ENCODE measurements at regions not wholly inside any gene's neighbourhood (a gene's known extent, or its start where the extent isn't known, plus 50 kb on each side); places are given as distances from the start of the nearest gene placed in this dataset.
A peak's percentile ranks its signal among the peaks of the same experiment; 100 is the strongest.

DNA sequence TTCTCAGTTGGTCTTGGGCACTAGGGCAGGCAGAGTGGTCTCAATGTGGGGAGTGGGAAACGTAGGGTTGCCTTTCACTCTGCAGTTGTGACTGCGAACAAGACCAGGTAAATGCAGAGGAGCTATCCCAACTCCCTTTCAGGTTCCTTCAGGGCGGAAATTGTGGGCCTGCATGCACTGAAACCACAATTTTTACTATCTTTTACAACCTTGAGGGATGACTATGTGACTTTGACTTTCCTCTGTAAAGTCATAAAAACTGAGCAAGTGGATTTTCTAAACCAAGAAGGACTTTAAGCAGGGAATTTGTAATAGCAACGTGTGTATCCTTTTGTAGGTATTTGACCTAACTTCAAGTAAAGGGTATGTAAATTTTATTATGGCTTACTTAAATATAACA lies 171.4 kb upstream of the CADPS start:
- peaks cover 19% of the 10 kb centered on the region for H3K4me1 ChIP-seq (ENCODE audit: insufficient read depth, low read length)
- DNase-seq (ENCODE audit: low read depth): no peak
- H3K36me3 ChIP-seq (ENCODE audit: insufficient read depth, low read length): no peaks in the 10 kb centered on the region
- Mint-ChIP-seq H3K4me1 (ENCODE audit: low read depth, unreplicated experiment) (peaks cover 43% of the 10 kb centered on the region), H3K9me3 (ENCODE audit: unreplicated experiment) (peaks cover 3% of the 10 kb centered on the region), H3K27me3 (ENCODE audit: low read depth, unreplicated experiment) (no peaks in the 10 kb centered on the region), H3K27ac (ENCODE audit: unreplicated experiment) (no peak overlapping the region), H3K4me3 (ENCODE audit: unreplicated experiment) (no peak overlapping the region), H3K36me3 (ENCODE audit: low read depth, unreplicated experiment) (no peaks in the 10 kb centered on the region)
- H4K20me1 ChIP-seq (ENCODE audit: insufficient read depth, low read length): no peaks in the 10 kb centered on the region
- H3K9ac ChIP-seq (ENCODE audit: low read length): no peak overlapping the region
- no peaks in the 10 kb centered on the region for H3K27me3 ChIP-seq (ENCODE audit: insufficient read depth, low read length)
- no peak overlapping the region for H3K27ac ChIP-seq (ENCODE audit: low read depth, low read length)
- H3K4me2 ChIP-seq (ENCODE audit: low read length): no peak overlapping the region
- H3K79me2 ChIP-seq (ENCODE audit: insufficient read depth, low read length): no peaks in the 10 kb centered on the region
- H3K9me3 ChIP-seq (ENCODE audit: insufficient read depth, low read depth, low read length): no peaks in the 10 kb centered on the region
- no peak overlapping the region for H3K4me3 ChIP-seq (ENCODE audit: insufficient read depth, low read depth, low read length)
- FAIRE-seq: no peak
- no peak overlapping the region for H2AFZ ChIP-seq (ENCODE audit: low read depth, low read length)
- TF ChIP-seq EZH2 (IDR thresholded peaks at IDR 0.05; ENCODE audit: insufficient read depth, low read length): no peak
- TF ChIP-seq, protein P1, sequence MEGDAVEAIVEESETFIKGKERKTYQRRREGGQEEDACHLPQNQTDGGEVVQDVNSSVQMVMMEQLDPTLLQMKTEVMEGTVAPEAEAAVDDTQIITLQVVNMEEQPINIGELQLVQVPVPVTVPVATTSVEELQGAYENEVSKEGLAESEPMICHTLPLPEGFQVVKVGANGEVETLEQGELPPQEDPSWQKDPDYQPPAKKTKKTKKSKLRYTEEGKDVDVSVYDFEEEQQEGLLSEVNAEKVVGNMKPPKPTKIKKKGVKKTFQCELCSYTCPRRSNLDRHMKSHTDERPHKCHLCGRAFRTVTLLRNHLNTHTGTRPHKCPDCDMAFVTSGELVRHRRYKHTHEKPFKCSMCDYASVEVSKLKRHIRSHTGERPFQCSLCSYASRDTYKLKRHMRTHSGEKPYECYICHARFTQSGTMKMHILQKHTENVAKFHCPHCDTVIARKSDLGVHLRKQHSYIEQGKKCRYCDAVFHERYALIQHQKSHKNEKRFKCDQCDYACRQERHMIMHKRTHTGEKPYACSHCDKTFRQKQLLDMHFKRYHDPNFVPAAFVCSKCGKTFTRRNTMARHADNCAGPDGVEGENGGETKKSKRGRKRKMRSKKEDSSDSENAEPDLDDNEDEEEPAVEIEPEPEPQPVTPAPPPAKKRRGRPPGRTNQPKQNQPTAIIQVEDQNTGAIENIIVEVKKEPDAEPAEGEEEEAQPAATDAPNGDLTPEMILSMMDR (IDR thresholded peaks at IDR 0.05; ENCODE audit: insufficient read depth, low read depth, low read length): no peak

GRCh38 chr3:63047068-63047467 lies 171.9 kb upstream of the CADPS start:
- FAIRE-seq: no peak
- H3K9ac ChIP-seq (ENCODE audit: low read length): no peak overlapping the region
- Mint-ChIP-seq H3K27ac (ENCODE audit: unreplicated experiment) (no peak overlapping the region), H3K27me3 (ENCODE audit: low read depth, unreplicated experiment) (no peaks in the 10 kb centered on the region), H3K4me3 (ENCODE audit: unreplicated experiment) (no peak overlapping the region), H3K9me3 (ENCODE audit: unreplicated experiment) (peaks cover 3% of the 10 kb centered on the region), H3K4me1 (ENCODE audit: low read depth, unreplicated experiment) (peaks cover 46% of the 10 kb centered on the region), H3K36me3 (ENCODE audit: low read depth, unreplicated experiment) (no peaks in the 10 kb centered on the region)
- H3K9me3 ChIP-seq (ENCODE audit: insufficient read depth, low read depth, low read length): no peaks in the 10 kb centered on the region
- TF ChIP-seq EZH2 (IDR thresholded peaks at IDR 0.05; ENCODE audit: insufficient read depth, low read length): no peak
- TF ChIP-seq, protein P1 (IDR thresholded peaks at IDR 0.05; ENCODE audit: insufficient read depth, low read depth, low read length): no peak
- peak; percentile 38 for DNase-seq (ENCODE audit: low read depth)
- no peaks in the 10 kb centered on the region for H4K20me1 ChIP-seq (ENCODE audit: insufficient read depth, low read length)
- no peak overlapping the region for H3K27ac ChIP-seq (ENCODE audit: low read depth, low read length)
- H3K4me3 ChIP-seq (ENCODE audit: insufficient read depth, low read depth, low read length): no peak overlapping the region
- no peaks in the 10 kb centered on the region for H3K79me2 ChIP-seq (ENCODE audit: insufficient read depth, low read length)
- no peaks in the 10 kb centered on the region for H3K36me3 ChIP-seq (ENCODE audit: insufficient read depth, low read length)
- no peak overlapping the region for H2AFZ ChIP-seq (ENCODE audit: low read depth, low read length)
- H3K4me1 ChIP-seq (ENCODE audit: insufficient read depth, low read length): peaks cover 24% of the 10 kb centered on the region
- no peaks in the 10 kb centered on the region for H3K27me3 ChIP-seq (ENCODE audit: insufficient read depth, low read length)
- no peak overlapping the region for H3K4me2 ChIP-seq (ENCODE audit: low read length)

GRCh38 chr3:63048367-63049326 lies 173.4 kb upstream of the CADPS start:
- no peaks in the 10 kb centered on the region for H3K27me3 Mint-ChIP-seq (ENCODE audit: low read depth, unreplicated experiment)
- H3K4me1 Mint-ChIP-seq (ENCODE audit: low read depth, unreplicated experiment): peaks cover 36% of the 10 kb centered on the region
- Histone ChIP-seq H3K4me3 (ENCODE audit: insufficient read depth, low read depth, low read length) (no peak overlapping the region), H2AFZ (ENCODE audit: low read depth, low read length) (no peak overlapping the region), H3K27ac (ENCODE audit: low read depth, low read length) (no peak overlapping the region), H3K27me3 (ENCODE audit: insufficient read depth, low read length) (no peaks in the 10 kb centered on the region), H3K36me3 (ENCODE audit: insufficient read depth, low read length) (no peaks in the 10 kb centered on the region), H3K9me3 (ENCODE audit: insufficient read depth, low read depth, low read length) (no peaks in the 10 kb centered on the region), H3K4me2 (ENCODE audit: low read length) (peak overlapping the region; percentile 47), H4K20me1 (ENCODE audit: insufficient read depth, low read length) (no peaks in the 10 kb centered on the region), H3K9ac (ENCODE audit: low read length) (no peak overlapping the region), H3K79me2 (ENCODE audit: insufficient read depth, low read length) (no peaks in the 10 kb centered on the region), H3K4me1 (ENCODE audit: insufficient read depth, low read length) (peaks cover 30% of the 10 kb centered on the region)
- DNase-seq (ENCODE audit: low read depth) (peak; percentile 62), FAIRE-seq (no peak)
- no peak overlapping the region for H3K4me3 Mint-ChIP-seq (ENCODE audit: unreplicated experiment)
- H3K9me3 Mint-ChIP-seq (ENCODE audit: unreplicated experiment): peaks cover 3% of the 10 kb centered on the region
- no peaks in the 10 kb centered on the region for H3K36me3 Mint-ChIP-seq (ENCODE audit: low read depth, unreplicated experiment)
- no peak overlapping the region for H3K27ac Mint-ChIP-seq (ENCODE audit: unreplicated experiment)
- no peak for TF ChIP-seq EZH2 (IDR thresholded peaks at IDR 0.05; ENCODE audit: insufficient read depth, low read length)
- TF ChIP-seq, protein P1 (IDR thresholded peaks at IDR 0.05; ENCODE audit: insufficient read depth, low read depth, low read length): no peak
